ENCODE measurements at regions not wholly inside any gene's neighbourhood (a gene's known extent, or its start where the extent isn't known, plus 50 kb on each side); places are given as distances from the start of the nearest gene placed in this dataset.

DNA sequence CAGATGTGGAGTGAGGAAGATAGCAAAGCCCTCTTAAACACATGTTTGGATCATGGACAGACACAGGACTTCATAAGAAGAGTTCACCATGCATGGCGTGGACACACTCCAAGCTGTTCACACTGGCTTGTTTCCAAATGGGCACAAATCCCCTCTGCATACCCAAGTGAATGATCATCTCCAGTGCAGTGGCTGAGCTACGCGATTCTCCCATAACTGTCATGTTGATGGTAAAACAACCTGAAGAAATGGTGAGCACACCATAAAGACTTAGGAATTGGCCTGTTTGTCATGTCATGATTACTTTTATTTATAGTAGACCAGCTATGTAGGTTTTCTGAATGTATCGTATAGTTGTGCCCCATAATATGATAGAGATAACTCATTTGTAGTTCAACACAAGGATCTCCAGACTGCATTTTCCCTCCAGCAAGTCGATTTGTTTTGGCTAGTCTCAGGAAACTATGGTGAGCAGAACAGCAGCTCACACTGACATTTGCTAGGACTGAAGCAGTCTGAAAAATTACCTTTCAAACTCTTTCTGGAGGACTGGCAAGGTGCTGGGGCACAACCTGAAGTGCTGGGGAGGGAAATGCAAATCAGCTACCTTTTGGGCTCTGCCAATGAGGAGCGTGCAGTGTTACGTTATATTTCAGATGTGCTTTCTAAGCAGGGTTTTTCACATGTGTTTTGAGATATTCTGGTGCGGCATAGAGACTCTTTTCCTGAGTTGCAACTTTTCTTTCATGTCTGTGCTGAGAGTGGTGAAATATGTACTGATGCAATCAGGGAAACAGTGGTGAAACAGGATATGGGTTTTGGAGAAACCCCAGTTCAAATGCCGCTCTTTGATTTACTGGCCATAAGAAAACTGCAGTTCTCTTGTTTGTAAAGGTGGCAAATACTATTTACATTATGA is 629.6 kb upstream of the DPP6 start:
- no peak for TF ChIP-seq EZH2 (IDR thresholded peaks at IDR 0.05; ENCODE audit: insufficient read depth, poor library complexity, severe bottlenecking)
- no peak for TF ChIP-seq EZH2phosphoT487 (IDR thresholded peaks at IDR 0.05; ENCODE audit: insufficient read depth, low read depth)
